ENCODE measurements at regions not wholly inside any gene's neighbourhood (a gene's known extent, or its start where the extent isn't known, plus 50 kb on each side); places are given as distances from the start of the nearest gene placed in this dataset.

- DNase-seq: no peak
These were observed 554.2 kb downstream of the TUSC7 start for GRCh38 chr3:117263745-117264144.

GRCh38 chr3:117264204-117264994, 554.8 kb downstream of the TUSC7 start:
- DNase-seq: no peak

GRCh38 chr3:117266806-117267205, 557.2 kb downstream of the TUSC7 start:
- no peak for DNase-seq

GRCh38 chr3:117268318-117268717, 558.7 kb downstream of the TUSC7 start:
- DNase-seq: no peak

- DNase-seq: no peak
These were observed 562.7 kb downstream of the TUSC7 start for GRCh38 chr3:117272274-117272673.

- no peak for DNase-seq
These were observed 563.4 kb downstream of the TUSC7 start for GRCh38 chr3:117272876-117273523.

GRCh38 chr3:117277816-117278215, 568.2 kb downstream of the TUSC7 start:
- DNase-seq: no peak

GRCh38 chr3:117278424-117279190, 569.0 kb downstream of the TUSC7 start:
- DNase-seq: no peak

GRCh38 chr3:117281371-117281770, 571.8 kb downstream of the TUSC7 start:
- DNase-seq: no peak

- DNase-seq: no peak
These were observed 573.0 kb downstream of the TUSC7 start for GRCh38 chr3:117282566-117282965.

GRCh38 chr3:117285737-117286136, 576.2 kb downstream of the TUSC7 start:
- DNase-seq: no peak

- DNase-seq: no peak
These were observed 576.9 kb downstream of the TUSC7 start for GRCh38 chr3:117286488-117286887.

- DNase-seq: no peak
These were observed 578.0 kb downstream of the TUSC7 start for GRCh38 chr3:117287602-117288001.

- no peak for DNase-seq
These were observed 581.9 kb downstream of the TUSC7 start for GRCh38 chr3:117291476-117291875.

- DNase-seq: no peak
These were observed 587.5 kb downstream of the TUSC7 start for GRCh38 chr3:117297065-117297464.

- DNase-seq: no peak
These were observed 588.0 kb downstream of the TUSC7 start for GRCh38 chr3:117297541-117297940.

- DNase-seq: no peak
These were observed 588.7 kb downstream of the TUSC7 start for GRCh38 chr3:117298273-117298672.

GRCh38 chr3:117302428-117302827, 592.8 kb downstream of the TUSC7 start:
- DNase-seq: no peak

- no peak for DNase-seq
These were observed 593.9 kb downstream of the TUSC7 start for GRCh38 chr3:117303443-117303842.

GRCh38 chr3:117304681-117305080, 595.1 kb downstream of the TUSC7 start:
- no peak for DNase-seq

- no peak for DNase-seq
These were observed 596.1 kb downstream of the TUSC7 start for GRCh38 chr3:117305681-117306080.

- no peak for DNase-seq
These were observed 596.7 kb downstream of the TUSC7 start for GRCh38 chr3:117306299-117306698.

GRCh38 chr3:117308353-117308752, 598.8 kb downstream of the TUSC7 start:
- no peak for DNase-seq

All from occipital lobe (tissue), 1 donor.